ENCODE measurements at regions not wholly inside any gene's neighbourhood (a gene's known extent, or its start where the extent isn't known, plus 50 kb on each side); places are given as distances from the start of the nearest gene placed in this dataset.

- TF ChIP-seq CTCF (IDR thresholded peaks at IDR 0.05 in 2 of 3, conservative IDR thresholded peaks at IDR 0.05 in 1 of 3; ENCODE audit: borderline replicate concordance in 1 of 3, insufficient read depth in 1 of 3, low read depth in 2 of 3, low read length in 2 of 3) (no peak), FOSL1 (IDR thresholded peaks at IDR 0.05; ENCODE audit: low read depth) (no peak), ZNF274 (IDR thresholded peaks at IDR 0.05; ENCODE audit: low read depth, low read length) (no peak), SRF (IDR thresholded peaks at IDR 0.05; ENCODE audit: low read depth) (no peak), POLR2A (IDR thresholded peaks at IDR 0.05; ENCODE audit: borderline replicate concordance, extremely low read depth, insufficient read depth, insufficient read length) (no peak), JUND (IDR thresholded peaks at IDR 0.05) (no peak), ZBTB33 (IDR thresholded peaks at IDR 0.05; ENCODE audit: extremely low read depth, insufficient replicate concordance, low read length) (no peak), TCF7L2 (IDR thresholded peaks at IDR 0.05; ENCODE audit: borderline replicate concordance, extremely low read depth, insufficient read depth, insufficient read length) (no peak)
Observed at GRCh38 chr10:129099992-129100391, 367.0 kb upstream of the MGMT start (continued).

GRCh38 chr10:129101232-129101980 lies 365.6 kb upstream of the MGMT start:
- no peak overlapping the region for H3K27ac ChIP-seq (ENCODE audit: low read depth, low read length)
- ATAC-seq, result no peak
- H3K36me3 ChIP-seq (ENCODE audit: control insufficient read depth in 1 of 2, insufficient read depth in 2 of 2, low read length in 2 of 2), result no peaks in the 10 kb centered on the region
- ChIA-PET CTCF (no interaction called here), POLR2A (no interaction called here), RAD21 (ENCODE audit: low non-redundant PET in 1 of 2, low total read pairs in 2 of 2, uncharacterized antibody in 2 of 2, unreplicated experiment in 2 of 2) (no interaction called here)
- no TSS peak for BruUV-seq (replicated peaks)
- H3K4me2 ChIP-seq (ENCODE audit: low read length), result no peak overlapping the region
- H4K20me1 ChIP-seq (ENCODE audit: insufficient read depth), result no peaks in the 10 kb centered on the region
- H3K79me2 ChIP-seq (ENCODE audit: insufficient read depth, low read length), result no peaks in the 10 kb centered on the region
- no peak overlapping the region for H3K4me3 ChIP-seq (replicated peaks in 1 of 2; ENCODE audit: low read depth in 1 of 2, low read length in 2 of 2)
- intact Hi-C loops (cut with micrococcal nuclease), result no loop called here
- no peaks in the 10 kb centered on the region for H3K9me2 ChIP-seq (ENCODE audit: insufficient read depth)
- TF ChIP-seq SRF (IDR thresholded peaks at IDR 0.05; ENCODE audit: low read depth) (no peak), POLR2A (IDR thresholded peaks at IDR 0.05; ENCODE audit: borderline replicate concordance, extremely low read depth, insufficient read depth, insufficient read length) (no peak), ELF1 (IDR thresholded peaks at IDR 0.05; ENCODE audit: borderline replicate concordance, low read depth) (no peak), CEBPB (IDR thresholded peaks at IDR 0.05; ENCODE audit: low read depth) (no peak), ZBTB33 (IDR thresholded peaks at IDR 0.05; ENCODE audit: extremely low read depth, insufficient replicate concordance, low read length) (no peak), EGR1 (IDR thresholded peaks at IDR 0.05; ENCODE audit: low read depth) (no peak), RAD21 (IDR thresholded peaks at IDR 0.05; ENCODE audit: low read depth) (no peak), FOSL1 (IDR thresholded peaks at IDR 0.05; ENCODE audit: low read depth) (no peak), JUND (IDR thresholded peaks at IDR 0.05) (no peak), TCF7L2 (IDR thresholded peaks at IDR 0.05; ENCODE audit: borderline replicate concordance, extremely low read depth, insufficient read depth, insufficient read length) (no peak), ZNF274 (IDR thresholded peaks at IDR 0.05; ENCODE audit: low read depth, low read length) (no peak), YY1 (IDR thresholded peaks at IDR 0.05; ENCODE audit: extremely low read depth, insufficient replicate concordance, low read depth, low read length) (no peak)
- no peaks in the 10 kb centered on the region for H3K4me1 ChIP-seq (ENCODE audit: control insufficient read depth in 1 of 2, insufficient read depth in 2 of 2, low read length in 2 of 2)
- H2AFZ ChIP-seq (ENCODE audit: low read depth, low read length, poor library complexity, severe bottlenecking), result no peak overlapping the region
- DNase-seq (ENCODE audit: low read depth, low spot score), result no peak
- H3K27me3 ChIP-seq (ENCODE audit: insufficient read depth, low read length), result no peaks in the 10 kb centered on the region
- peaks cover 12 to 17% of the 10 kb centered on the region in 2 experiments; a peak in 2 of 4 replicates for H3K9me3 ChIP-seq (ENCODE audit: control insufficient read depth in 1 of 2, insufficient read depth in 1 of 2, low read depth in 1 of 2, low read length in 2 of 2)
- H3K9ac ChIP-seq (ENCODE audit: low read length), result no peak overlapping the region
